K562 (cell line): ENCODE measurements at regions not wholly inside any gene's neighbourhood (a gene's known extent, or its start where the extent isn't known, plus 50 kb on each side); places are given as distances from the start of the nearest gene placed in this dataset.
A peak's percentile ranks its signal among the peaks of the same experiment; 100 is the strongest.

Source experiments
- CBFB ChIP-seq: sonication (generic); formaldehyde crosslinking; IDR thresholded peaks from 2 replicates; pipeline ENCODE4 v1.4.0; 2020; ENCODE audit warnings: mild to moderate bottlenecking, missing genetic modification reagents
- OTX1 ChIP-seq: fragments of 450-650 bp; formaldehyde crosslinking; IDR thresholded peaks from 2 replicates; pipeline ENCODE4 v1.4.0; 2022; ENCODE audit warnings: mild to moderate bottlenecking
- PCBP1 ChIP-seq: fragments of 200-400 bp; formaldehyde crosslinking; IDR thresholded peaks from 2 replicates; pipeline ENCODE4 v1.6.1; 2018; ENCODE audit warnings: mild to moderate bottlenecking, low read depth, low read length; ENCODE audit not compliant: poor library complexity, severe bottlenecking
- PURB ChIP-seq: sonication (generic); formaldehyde crosslinking; IDR thresholded peaks from 2 replicates; pipeline ENCODE4 v1.9.0; 2021; ENCODE audit warnings: low read depth, mild to moderate bottlenecking, missing genetic modification reagents
- RBM15 ChIP-seq: fragments of 200-400 bp; formaldehyde crosslinking; IDR thresholded peaks from 2 replicates; pipeline ENCODE4 v1.6.1; 2018; ENCODE audit warnings: mild to moderate bottlenecking, low read length, moderate library complexity; ENCODE audit not compliant: insufficient read depth
- REST ChIP-seq, 2 experiments: fragments of 450-650 bp; formaldehyde crosslinking in 1 of 2; IDR thresholded peaks; 2 replicates each; pipeline versions ENCODE4 v1.4.0 to v1.6.1; 2014 to 2020; ENCODE audit warnings: mild to moderate bottlenecking in 2 of 2, borderline replicate concordance in 1 of 2, low read depth in 1 of 2
- RUNX1 ChIP-seq: sonication (generic); IDR thresholded peaks from 2 replicates; pipeline ENCODE4 v1.6.1; 2016; ENCODE audit warnings: antibody characterized with exemption, low read depth
- STAT5B ChIP-seq: fragments of 250-450 bp; sonication (Bioruptor Pico); IDR thresholded peaks from 2 replicates; pipeline ENCODE4 v1.8.0; 2021; ENCODE audit warnings: mild to moderate bottlenecking, inconsistent platforms
- TCF3 ChIP-seq: sonication (generic); formaldehyde crosslinking; IDR thresholded peaks from 2 replicates; pipeline ENCODE4 v1.4.0; 2020; ENCODE audit warnings: mild to moderate bottlenecking, missing genetic modification reagents
- XRCC3 ChIP-seq: fragments of 450-650 bp; IDR thresholded peaks from 2 replicates; pipeline ENCODE4 v1.6.1; 2017; ENCODE audit warnings: mild to moderate bottlenecking, moderate library complexity
- ZBTB7A ChIP-seq: IDR thresholded peaks from 2 replicates; pipeline ENCODE4 v1.6.1; 2011; ENCODE audit warnings: low read depth, mild to moderate bottlenecking, low read length, moderate library complexity, borderline replicate concordance; ENCODE audit not compliant: control insufficient read depth
- ZKSCAN8 ChIP-seq: fragments of 200-800 bp; sonication (Bioruptor generic); IDR thresholded peaks from 2 replicates; pipeline ENCODE4 v1.6.1; 2016; ENCODE audit warnings: missing genetic modification characterization, missing compliant biosample characterization
- ZNF143 ChIP-seq: sonication (generic); formaldehyde crosslinking; IDR thresholded peaks from 2 replicates; pipeline ENCODE4 v1.9.0; 2022; ENCODE audit warnings: mild to moderate bottlenecking, missing genetic modification reagents
- ZNF146 ChIP-seq: IDR thresholded peaks from one replicate; pipeline ENCODE4 v1.6.1; 2018; ENCODE audit warnings: missing compliant biosample characterization; ENCODE audit not compliant: unreplicated experiment
- ZNF3 ChIP-seq: fragments of 250-450 bp; sonication (Bioruptor Pico); IDR thresholded peaks from 2 replicates; pipeline ENCODE4 v1.5.0; 2021; ENCODE audit warnings: mild to moderate bottlenecking, moderate library complexity
- ZNF589 ChIP-seq: fragments of 200-800 bp; sonication (Bioruptor generic); IDR thresholded peaks from 2 replicates; pipeline ENCODE4 v1.6.1; 2016; ENCODE audit warnings: low read depth, missing genetic modification characterization, missing compliant biosample characterization
- TF ChIP-seq, protein P1 (sequence below), 2 experiments: fragments of 450-650 bp; IDR thresholded peaks; 2 replicates each; pipeline ENCODE4 v1.6.1; 2018; ENCODE audit warnings: mild to moderate bottlenecking in 2 of 2, low read depth in 1 of 2; ENCODE audit not compliant: partially characterized antibody in 2 of 2

DNA sequence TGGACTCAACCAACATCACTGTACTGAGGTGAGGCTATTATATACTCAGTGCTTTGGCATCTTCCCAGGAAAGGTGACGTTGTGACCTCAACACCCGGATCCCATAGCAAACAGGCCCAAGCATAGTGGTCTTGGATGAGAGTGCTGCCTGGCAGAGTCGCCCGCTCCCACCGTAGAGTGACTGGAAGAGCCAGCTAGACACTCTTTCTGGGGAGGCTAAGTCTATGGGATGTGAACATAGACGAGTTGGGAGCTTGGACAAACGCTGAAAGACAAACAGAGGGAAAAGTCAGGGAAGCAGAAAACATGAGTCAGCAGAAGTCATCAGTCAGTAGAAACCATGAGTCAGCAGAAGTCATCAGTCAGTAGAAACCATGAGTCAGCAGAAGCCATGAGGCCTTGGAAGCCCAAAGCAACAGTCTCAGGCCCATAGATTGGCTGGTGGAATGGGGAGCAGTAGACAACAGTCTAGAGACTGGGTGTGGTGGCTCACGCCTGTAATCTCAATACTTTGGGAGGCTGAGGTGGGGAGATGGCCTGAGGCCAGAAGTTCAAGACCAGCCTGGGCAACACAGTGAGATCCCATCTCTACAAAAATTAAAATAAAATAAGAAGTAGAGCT lies 66.4 kb upstream of the MAP1LC3B2 start (continued):
- TF ChIP-seq OTX1 (CRISPR knock-in tag) (peak; percentile 90), PURB (CRISPR knock-in tag) (no peak), PCBP1 (no peak), XRCC3 (no peak), TCF3 (CRISPR knock-in tag) (no peak; the same call in 1 of the 2 replicates), ZNF589 (CRISPR knock-in tag) (no peak), REST (IDR thresholded peaks at IDR 0.05; ENCODE audit: borderline replicate concordance) (peak; percentile 61), REST (CRISPR knock-in tag; IDR thresholded peaks at IDR 0.05; ENCODE audit: low read depth) (no peak), CBFB (CRISPR knock-in tag) (0 out of 2 replicates have a peak, but pooled peaks have one; percentile 46), ZBTB7A (no peak), ZNF146 (CRISPR knock-in tag) (no peak), RUNX1 (no peak), ZNF143 (CRISPR knock-in tag) (no peak), ZKSCAN8 (CRISPR knock-in tag) (no peak), RBM15 (no peak), ZNF3 (CRISPR knock-in tag) (no peak), STAT5B (CRISPR knock-in tag) (no peak)
- TF ChIP-seq, protein P1, sequence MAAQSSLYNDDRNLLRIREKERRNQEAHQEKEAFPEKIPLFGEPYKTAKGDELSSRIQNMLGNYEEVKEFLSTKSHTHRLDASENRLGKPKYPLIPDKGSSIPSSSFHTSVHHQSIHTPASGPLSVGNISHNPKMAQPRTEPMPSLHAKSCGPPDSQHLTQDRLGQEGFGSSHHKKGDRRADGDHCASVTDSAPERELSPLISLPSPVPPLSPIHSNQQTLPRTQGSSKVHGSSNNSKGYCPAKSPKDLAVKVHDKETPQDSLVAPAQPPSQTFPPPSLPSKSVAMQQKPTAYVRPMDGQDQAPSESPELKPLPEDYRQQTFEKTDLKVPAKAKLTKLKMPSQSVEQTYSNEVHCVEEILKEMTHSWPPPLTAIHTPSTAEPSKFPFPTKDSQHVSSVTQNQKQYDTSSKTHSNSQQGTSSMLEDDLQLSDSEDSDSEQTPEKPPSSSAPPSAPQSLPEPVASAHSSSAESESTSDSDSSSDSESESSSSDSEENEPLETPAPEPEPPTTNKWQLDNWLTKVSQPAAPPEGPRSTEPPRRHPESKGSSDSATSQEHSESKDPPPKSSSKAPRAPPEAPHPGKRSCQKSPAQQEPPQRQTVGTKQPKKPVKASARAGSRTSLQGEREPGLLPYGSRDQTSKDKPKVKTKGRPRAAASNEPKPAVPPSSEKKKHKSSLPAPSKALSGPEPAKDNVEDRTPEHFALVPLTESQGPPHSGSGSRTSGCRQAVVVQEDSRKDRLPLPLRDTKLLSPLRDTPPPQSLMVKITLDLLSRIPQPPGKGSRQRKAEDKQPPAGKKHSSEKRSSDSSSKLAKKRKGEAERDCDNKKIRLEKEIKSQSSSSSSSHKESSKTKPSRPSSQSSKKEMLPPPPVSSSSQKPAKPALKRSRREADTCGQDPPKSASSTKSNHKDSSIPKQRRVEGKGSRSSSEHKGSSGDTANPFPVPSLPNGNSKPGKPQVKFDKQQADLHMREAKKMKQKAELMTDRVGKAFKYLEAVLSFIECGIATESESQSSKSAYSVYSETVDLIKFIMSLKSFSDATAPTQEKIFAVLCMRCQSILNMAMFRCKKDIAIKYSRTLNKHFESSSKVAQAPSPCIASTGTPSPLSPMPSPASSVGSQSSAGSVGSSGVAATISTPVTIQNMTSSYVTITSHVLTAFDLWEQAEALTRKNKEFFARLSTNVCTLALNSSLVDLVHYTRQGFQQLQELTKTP (IDR thresholded peaks at IDR 0.05; ENCODE audit: low read depth in 1 of 2, partially characterized antibody in 2 of 2) = peak; percentile 41 to 91
